A549 (cell line): ENCODE measurements at regions not wholly inside any gene's neighbourhood (a gene's known extent, or its start where the extent isn't known, plus 50 kb on each side); places are given as distances from the start of the nearest gene placed in this dataset.

Experiments used
- BCL3 ChIP-seq: fragments of >200 bp; sonication (Bioruptor Twin); formaldehyde crosslinking; IDR thresholded peaks from 3 replicates; pipeline ENCODE4 v1.6.1; 2016
- CHD2 ChIP-seq: fragments of 150-350 bp; IDR thresholded peaks from 2 replicates; pipeline ENCODE4 v1.6.1; 2014; ENCODE audit warnings: low read length; ENCODE audit not compliant: partially characterized antibody
- CTCF ChIP-seq: fragments of >200 bp; sonication (Bioruptor Twin); formaldehyde crosslinking; IDR thresholded peaks from 3 replicates; pipeline ENCODE4 v1.5.1; 2016
- EP300 ChIP-seq, 2 experiments: fragments of >200 bp; sonication (Bioruptor Twin); formaldehyde crosslinking; IDR thresholded peaks; 2 replicates in 1 of 2; 3 replicates in 1 of 2; pipeline ENCODE4 v1.6.1; 2016 to 2017
- HOXB13 ChIP-seq: fragments of 250-450 bp; sonication (Bioruptor Pico); IDR thresholded peaks from 2 replicates; pipeline ENCODE4 v1.5.0; 2020; ENCODE audit warnings: low read depth, mild to moderate bottlenecking, moderate library complexity
- MAX ChIP-seq: IDR thresholded peaks from 2 replicates; pipeline ENCODE4 v1.6.1; 2012
- MAZ ChIP-seq: fragments of 150-350 bp; IDR thresholded peaks from 2 replicates; pipeline ENCODE4 v1.6.1; 2014; ENCODE audit warnings: antibody characterized with exemption, low read depth, low read length, borderline replicate concordance
- RAD21 ChIP-seq, 2 experiments: fragments of >200 bp in 1 of 2; sonication (Bioruptor Twin) in 1 of 2; formaldehyde crosslinking in 1 of 2; IDR thresholded peaks in 1 of 2; conservative IDR thresholded peaks in 1 of 2; 2 replicates in 1 of 2; 3 replicates in 1 of 2; pipeline ENCODE4 v1.6.1; 2012 to 2018; ENCODE audit warnings: inconsistent platforms in 1 of 2
- USF2 ChIP-seq: fragments of 450-650 bp; IDR thresholded peaks from 2 replicates; pipeline ENCODE4 v1.6.1; 2014; ENCODE audit warnings: antibody characterized with exemption
- ZSCAN20 ChIP-seq: fragments of 250-450 bp; sonication (Bioruptor Pico); IDR thresholded peaks from 2 replicates; pipeline ENCODE4 v1.8.0; 2022; ENCODE audit warnings: mild to moderate bottlenecking, moderate library complexity

- TF ChIP-seq CTCF (no peak), MAZ (no peak), ZSCAN20 (CRISPR knock-in tag) (no peak), BCL3 (no peak), USF2 (no peak), MAX (no peak), RAD21 (conservative IDR thresholded peaks at IDR 0.05 in 1 of 2, IDR thresholded peaks at IDR 0.05 in 1 of 2) (no peak), HOXB13 (CRISPR knock-in tag) (no peak), EP300 (IDR thresholded peaks at IDR 0.05) (no peak), CHD2 (no peak)
Measured at GRCh38 chr16:64437706-64438324, 684.0 kb downstream of the CDH11 start.
